SK-MEL-5 (cell line): ENCODE measurements at regions not wholly inside any gene's neighbourhood (a gene's known extent, or its start where the extent isn't known, plus 50 kb on each side); places are given as distances from the start of the nearest gene placed in this dataset.
"Not testable (repeated sequence)": the region's sequence is repeated elsewhere in the genome, so short reads cannot be mapped to it uniquely, and the experiment has no call there.

Experiments
- DNase-seq: peaks from one replicate; pipeline ENCODE4 v3.0.0-alpha.2; 2016; ENCODE audit warnings: low read depth, low spot score
- in situ Hi-C: cut with HindIII; loops from 2 replicates; pipeline ENCODE4 v1.10.0; 2016; ENCODE audit warnings: low sequenced_read_pairs, high pct_unique_total_duplicates, low pct_unique_long_range_greater_than_20kb

GRCh38 chr12:60196366-60196765 lies 600.5 kb downstream of the SLC16A7 start:
- in situ Hi-C loops = no loop called here
- DNase-seq = no peak

- DNase-seq = no peak
- in situ Hi-C loops = no loop called here
These were observed 601.8 kb downstream of the SLC16A7 start for GRCh38 chr12:60197589-60197988.

DNA sequence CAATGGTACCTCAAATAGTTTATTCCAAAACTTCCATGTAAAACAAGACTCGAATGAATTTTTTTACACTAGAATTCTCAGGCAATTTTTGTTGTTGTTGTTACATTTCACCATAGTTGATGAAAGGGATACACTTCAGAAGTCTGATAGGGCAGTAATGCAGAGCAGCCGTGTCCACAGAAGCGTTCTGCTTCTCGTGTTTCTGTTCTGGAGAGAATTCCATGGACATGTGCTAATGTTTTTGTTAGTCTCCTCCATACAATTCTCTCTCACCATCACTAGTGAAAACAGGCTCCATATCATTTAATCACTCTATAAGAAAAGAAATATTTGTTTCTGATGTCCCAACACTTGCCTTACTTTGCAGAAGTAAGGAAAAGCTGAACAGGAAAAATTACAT lies 606.1 kb downstream of the SLC16A7 start:
- in situ Hi-C loops = no loop called here
- DNase-seq = no peak

- in situ Hi-C loops = no loop called here
- peak; percentile 4 for DNase-seq
These were observed 609.7 kb downstream of the SLC16A7 start for GRCh38 chr12:60205500-60205899.

GRCh38 chr12:60209521-60209920 lies 613.7 kb downstream of the SLC16A7 start:
- in situ Hi-C loops = no loop called here
- no peak for DNase-seq

- DNase-seq = no peak
These were observed 614.1 kb downstream of the SLC16A7 start for GRCh38 chr12:60209933-60210332.

GRCh38 chr12:60210756-60211155 lies 614.9 kb downstream of the SLC16A7 start:
- no peak for DNase-seq
- in situ Hi-C loops = no loop called here

More at GRCh38 chr12:60209933-60210332, 614.1 kb downstream of the SLC16A7 start:
- in situ Hi-C loops = no loop called here

DNA sequence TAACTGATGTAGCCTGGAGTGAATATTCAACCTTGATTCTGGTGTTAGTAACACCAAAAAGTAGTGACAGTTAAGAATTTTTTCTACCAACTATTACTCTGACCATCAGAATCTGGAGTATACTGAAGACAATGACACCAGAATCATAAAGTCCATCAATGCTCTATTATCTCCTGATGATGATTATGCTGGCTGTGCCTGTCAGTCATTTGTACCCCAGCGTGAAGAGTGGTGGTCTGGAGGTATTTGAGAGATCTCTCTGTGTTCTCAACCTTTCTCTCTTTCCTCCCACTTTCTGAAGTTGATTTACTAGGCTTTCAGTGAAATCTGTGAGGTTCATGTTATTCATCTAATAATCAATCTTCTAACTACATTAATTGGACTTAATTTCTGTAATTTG lies 615.4 kb downstream of the SLC16A7 start:
- no peak for DNase-seq
- in situ Hi-C loops = no loop called here

DNA sequence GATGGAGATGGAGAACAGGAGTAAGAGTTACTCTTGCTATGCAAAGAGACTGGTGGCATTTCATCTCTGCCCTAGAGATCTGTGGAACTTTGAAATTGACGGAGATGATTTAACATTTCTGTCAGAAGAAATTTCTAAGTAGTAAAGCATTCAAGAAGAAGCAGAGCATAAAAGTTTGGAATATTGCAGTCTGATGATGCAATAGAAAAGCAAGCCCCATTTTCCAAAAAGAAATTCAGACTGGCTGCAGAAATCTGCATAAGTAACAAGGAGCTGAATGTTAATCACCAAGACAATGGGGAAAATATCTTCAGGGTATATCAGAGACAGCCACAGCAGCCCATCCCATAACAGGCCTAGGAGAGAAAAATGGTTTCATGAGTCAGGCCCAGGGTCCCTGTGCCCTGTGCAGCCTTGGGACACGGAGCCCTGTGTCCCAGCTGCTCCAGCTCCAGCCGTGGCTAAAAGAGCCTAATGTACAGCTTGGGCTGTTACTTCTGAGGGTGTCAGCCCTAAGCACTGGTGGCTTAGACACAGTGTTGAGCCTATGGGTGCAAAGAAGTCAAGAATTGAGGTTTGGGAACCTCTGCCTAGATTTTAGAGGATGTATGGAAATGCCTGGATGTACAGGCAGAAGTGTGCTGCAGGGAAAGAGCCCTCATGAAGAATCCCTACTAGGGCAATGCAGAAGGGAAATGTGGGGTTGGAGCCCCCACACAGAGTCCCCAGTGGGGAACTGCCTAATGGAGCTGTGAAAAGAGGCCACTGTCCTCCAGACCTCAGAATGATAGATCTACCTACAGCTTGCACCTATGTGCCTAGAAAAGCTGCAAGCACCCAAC lies 616.6 kb downstream of the SLC16A7 start:
- DNase-seq = no peak
- in situ Hi-C loops = no loop called here

DNA sequence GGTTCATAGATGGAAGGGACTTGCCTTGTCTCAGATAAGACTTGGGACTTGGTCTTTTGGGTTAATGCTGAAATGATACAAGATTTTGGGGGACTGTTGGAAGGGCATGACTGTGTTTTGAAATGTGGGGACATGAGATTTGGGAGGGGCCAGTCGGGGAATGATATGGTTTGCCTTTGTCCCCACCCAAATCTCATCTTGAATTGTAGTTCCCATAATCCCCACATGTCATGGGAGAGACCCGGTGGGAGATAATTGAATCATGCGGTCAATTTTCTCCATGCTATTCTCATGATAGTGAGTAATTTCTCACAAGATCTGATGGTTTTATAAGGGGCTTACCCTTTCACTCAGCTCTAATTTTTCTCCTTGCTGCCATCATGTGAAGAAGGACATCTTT lies 617.4 kb downstream of the SLC16A7 start:
- DNase-seq, in situ Hi-C loops: not testable (repeated sequence)

- in situ Hi-C loops = no loop called here
- no peak for DNase-seq
These were observed 620.4 kb downstream of the SLC16A7 start for GRCh38 chr12:60216226-60216625.

- DNase-seq = no peak
- in situ Hi-C loops = no loop called here
These were observed 627.4 kb downstream of the SLC16A7 start for GRCh38 chr12:60223242-60223641.

- DNase-seq = no peak
- in situ Hi-C loops = no loop called here
These were observed 629.6 kb downstream of the SLC16A7 start for GRCh38 chr12:60225216-60226000.

DNA sequence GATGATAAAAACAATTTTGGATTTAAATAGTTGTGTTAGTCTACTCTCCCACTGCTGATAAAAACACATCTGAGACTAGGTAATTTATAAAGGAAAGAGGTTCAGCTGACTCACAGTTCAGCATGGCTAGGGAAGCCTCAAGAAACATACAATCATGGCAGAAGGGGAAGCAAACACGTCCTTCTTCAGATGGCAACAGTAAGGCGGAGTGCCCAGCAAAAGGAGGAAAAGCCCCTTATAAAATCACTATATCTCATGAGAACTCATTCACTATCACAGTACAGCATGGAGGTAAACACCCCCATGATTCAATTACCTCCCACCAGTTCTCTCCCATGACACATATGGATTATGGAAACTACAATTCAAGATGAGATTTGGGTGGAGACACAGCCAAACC lies 632.1 kb downstream of the SLC16A7 start:
- in situ Hi-C loops = no loop called here
- no peak for DNase-seq

DNA sequence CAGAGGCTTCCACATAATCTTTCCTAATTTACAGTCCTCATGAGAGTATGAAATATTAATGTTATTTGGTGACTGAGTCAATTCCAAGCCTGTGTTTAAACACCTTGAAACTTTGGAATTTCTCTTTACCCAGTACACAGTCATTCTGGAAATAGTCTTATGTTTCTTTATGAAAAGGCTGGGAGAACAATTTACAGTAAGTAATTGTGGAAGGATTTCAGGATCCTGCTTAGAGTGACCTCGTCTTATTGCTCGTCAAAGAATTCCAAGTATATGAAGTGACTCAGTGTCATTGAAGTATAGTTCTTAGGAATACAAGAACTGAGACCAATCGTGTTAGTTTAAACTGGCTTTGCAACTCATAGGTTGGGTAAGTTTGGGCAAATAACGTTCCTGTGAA lies 634.2 kb downstream of the SLC16A7 start:
- no peak for DNase-seq
- in situ Hi-C loops = no loop called here

- in situ Hi-C loops = no loop called here
- no peak for DNase-seq
These were observed 635.5 kb downstream of the SLC16A7 start for GRCh38 chr12:60231303-60231702.

- DNase-seq = no peak
- in situ Hi-C loops = no loop called here
These were observed 636.4 kb downstream of the SLC16A7 start for GRCh38 chr12:60231976-60232907.
